Left ventricle myocardium inferior (tissue), 1 donor: ENCODE measurements at regions not wholly inside any gene's neighbourhood (a gene's known extent, or its start where the extent isn't known, plus 50 kb on each side); places are given as distances from the start of the nearest gene placed in this dataset.

Source experiments
- DNase-seq: peaks from one replicate; pipeline ENCODE4 v3.0.0-alpha.2; 2020
- H3K27ac ChIP-seq: fragments of 200-600 bp; replicated peaks from 2 replicates; pipeline ENCODE4 v1.8.0; 2021
- H3K27me3 ChIP-seq: fragments of 200-600 bp; 2 replicates; pipeline ENCODE4 v1.8.0; 2021; ENCODE audit warnings: low read depth
- H3K36me3 ChIP-seq: fragments of 200-600 bp; 2 replicates; pipeline ENCODE4 v1.8.0; 2021
- H3K4me1 ChIP-seq: fragments of 200-600 bp; 2 replicates; pipeline ENCODE4 v1.8.0; 2021
- H3K4me3 ChIP-seq: fragments of 200-600 bp; 2 replicates; pipeline ENCODE4 v1.8.0; 2021; ENCODE audit warnings: mild to moderate bottlenecking, moderate library complexity
- H3K9me3 ChIP-seq: fragments of 200-600 bp; replicated peaks from 2 replicates; pipeline ENCODE4 v1.8.0; 2021
- intact Hi-C: fragments of 100-400 bp; cut with micrococcal nuclease; formaldehyde crosslinking; loops from one replicate; pipeline ENCODE4 v1.11.0; 2022
- TF ChIP-seq, protein P1 (sequence below): fragments of 200-600 bp; IDR thresholded peaks from 2 replicates; pipeline ENCODE4 v1.8.0; 2021; ENCODE audit warnings: antibody characterized with exemption, mild to moderate bottlenecking, borderline replicate concordance
- donor health status: DM: no; HTN: yes; CAD: no; lungs with severe emphysema.

DNA sequence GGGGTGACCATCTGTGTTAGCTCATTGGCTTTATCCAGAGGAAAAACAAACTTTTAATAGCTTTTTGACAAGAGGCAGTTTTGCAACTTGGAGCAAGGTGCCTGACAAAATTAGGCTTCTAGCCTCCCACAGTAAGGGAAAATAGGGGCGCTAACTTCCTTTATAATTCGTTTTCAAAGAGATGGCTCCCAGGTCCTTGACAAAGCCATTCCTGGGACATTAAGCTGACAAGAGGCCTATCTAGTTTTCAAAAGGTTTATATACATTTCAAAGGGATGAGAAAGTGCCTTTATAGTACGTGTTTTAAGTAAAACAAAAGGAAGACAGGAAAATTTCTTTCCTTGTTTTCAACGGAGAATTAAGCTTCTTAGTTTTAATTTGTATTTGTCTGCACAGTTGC lies 159.4 kb upstream of the GCFC2 start:
- intact Hi-C loops, result no loop called here
- DNase-seq, result no peak
- no peak overlapping the region for H3K27ac ChIP-seq
- H3K9me3 ChIP-seq, result no peaks in the 10 kb centered on the region
- no peak overlapping the region for H3K4me3 ChIP-seq
- H3K27me3 ChIP-seq, result no peaks in the 10 kb centered on the region
- H3K4me1 ChIP-seq, result no peaks in the 10 kb centered on the region
- no peaks in the 10 kb centered on the region for H3K36me3 ChIP-seq
- TF ChIP-seq, protein P1, sequence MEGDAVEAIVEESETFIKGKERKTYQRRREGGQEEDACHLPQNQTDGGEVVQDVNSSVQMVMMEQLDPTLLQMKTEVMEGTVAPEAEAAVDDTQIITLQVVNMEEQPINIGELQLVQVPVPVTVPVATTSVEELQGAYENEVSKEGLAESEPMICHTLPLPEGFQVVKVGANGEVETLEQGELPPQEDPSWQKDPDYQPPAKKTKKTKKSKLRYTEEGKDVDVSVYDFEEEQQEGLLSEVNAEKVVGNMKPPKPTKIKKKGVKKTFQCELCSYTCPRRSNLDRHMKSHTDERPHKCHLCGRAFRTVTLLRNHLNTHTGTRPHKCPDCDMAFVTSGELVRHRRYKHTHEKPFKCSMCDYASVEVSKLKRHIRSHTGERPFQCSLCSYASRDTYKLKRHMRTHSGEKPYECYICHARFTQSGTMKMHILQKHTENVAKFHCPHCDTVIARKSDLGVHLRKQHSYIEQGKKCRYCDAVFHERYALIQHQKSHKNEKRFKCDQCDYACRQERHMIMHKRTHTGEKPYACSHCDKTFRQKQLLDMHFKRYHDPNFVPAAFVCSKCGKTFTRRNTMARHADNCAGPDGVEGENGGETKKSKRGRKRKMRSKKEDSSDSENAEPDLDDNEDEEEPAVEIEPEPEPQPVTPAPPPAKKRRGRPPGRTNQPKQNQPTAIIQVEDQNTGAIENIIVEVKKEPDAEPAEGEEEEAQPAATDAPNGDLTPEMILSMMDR, result no peak

- TF ChIP-seq, protein P1, result no peak
- Histone ChIP-seq H3K4me1 (no peaks in the 10 kb centered on the region), H3K4me3 (no peak overlapping the region), H3K9me3 (no peaks in the 10 kb centered on the region), H3K27ac (no peak overlapping the region), H3K36me3 (no peaks in the 10 kb centered on the region), H3K27me3 (no peaks in the 10 kb centered on the region)
- intact Hi-C loops, result no loop called here
- DNase-seq, result no peak
Observed at GRCh38 chr2:75865702-75866101, 155.0 kb upstream of the GCFC2 start.

DNA sequence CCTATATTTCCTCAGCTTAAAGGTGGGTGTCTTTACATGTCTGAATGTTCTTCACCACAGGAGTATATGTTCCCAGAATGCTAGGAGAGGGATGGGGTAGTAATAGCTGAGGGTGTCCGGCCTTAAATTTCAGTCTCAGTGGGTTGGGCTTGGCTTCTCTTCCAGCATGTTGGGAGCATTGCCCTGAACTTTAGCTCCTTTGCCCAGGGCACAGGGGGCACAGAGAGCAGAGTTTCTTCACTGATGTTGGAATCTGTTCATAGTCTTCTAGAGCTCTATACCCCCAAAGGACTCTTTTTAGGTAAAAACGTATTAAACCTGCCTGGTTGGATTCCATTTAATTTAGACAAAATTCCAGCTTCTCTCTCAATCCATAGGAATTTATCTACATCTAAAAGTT lies 154.4 kb upstream of the GCFC2 start:
- no peaks in the 10 kb centered on the region for H3K4me1 ChIP-seq
- H3K27me3 ChIP-seq, result no peaks in the 10 kb centered on the region
- DNase-seq, result no peak

DNA sequence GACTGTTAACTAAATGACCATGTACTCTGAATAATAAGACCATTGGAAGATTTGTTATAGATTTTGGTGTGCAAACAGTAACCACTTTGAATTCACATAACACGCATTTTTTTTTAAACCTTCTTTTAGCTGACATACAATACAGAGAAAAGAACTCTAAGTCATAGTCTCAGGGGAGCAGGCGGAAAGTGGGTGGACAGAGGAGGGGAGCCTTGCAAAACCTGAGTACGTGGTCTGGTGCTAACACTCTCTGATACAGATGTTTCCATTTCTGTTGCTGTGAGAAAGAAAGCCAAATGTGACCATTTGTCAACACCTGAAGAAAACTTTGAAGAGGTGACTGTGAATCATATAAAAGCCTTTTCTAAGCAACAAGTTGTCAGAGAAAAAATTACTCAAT lies 151.8 kb upstream of the GCFC2 start:
- no peak overlapping the region for H3K4me3 ChIP-seq
- DNase-seq, result no peak
- intact Hi-C loops, result no loop called here
- no peak overlapping the region for H3K27ac ChIP-seq
- no peaks in the 10 kb centered on the region for H3K27me3 ChIP-seq
- H3K4me1 ChIP-seq, result no peaks in the 10 kb centered on the region
- TF ChIP-seq, protein P1, result no peak
- H3K36me3 ChIP-seq, result no peaks in the 10 kb centered on the region
- no peaks in the 10 kb centered on the region for H3K9me3 ChIP-seq

More for the DNA sequence above, 154.4 kb upstream of the GCFC2 start:
- intact Hi-C loops, result no loop called here
- H3K27ac ChIP-seq, result no peak overlapping the region
- H3K36me3 ChIP-seq, result no peaks in the 10 kb centered on the region
- H3K9me3 ChIP-seq, result no peaks in the 10 kb centered on the region
- no peak overlapping the region for H3K4me3 ChIP-seq
- TF ChIP-seq, protein P1, result no peak

DNA sequence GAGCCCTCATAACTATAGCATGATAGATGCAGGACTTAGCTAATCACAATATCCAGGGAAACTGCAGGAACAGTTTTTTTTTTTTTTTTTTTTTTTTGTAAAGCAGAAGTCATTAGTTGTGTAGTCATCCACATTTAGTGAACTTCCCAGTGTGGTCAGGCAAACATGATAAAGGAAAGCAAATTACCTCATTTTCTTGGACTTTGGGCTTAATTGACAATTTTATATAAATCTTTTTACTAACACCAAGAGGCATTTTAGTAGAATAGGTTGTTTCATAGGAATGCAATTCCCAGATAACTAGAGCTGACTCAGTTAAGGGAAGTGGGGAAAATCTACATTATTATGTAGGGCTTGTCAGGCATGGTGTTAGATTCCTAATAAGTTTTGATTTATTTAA lies 142.7 kb upstream of the GCFC2 start:
- TF ChIP-seq, protein P1, result no peak
- intact Hi-C loops, result no loop called here
- Histone ChIP-seq H3K4me1 (no peaks in the 10 kb centered on the region), H3K36me3 (no peaks in the 10 kb centered on the region), H3K27ac (no peak overlapping the region), H3K9me3 (peaks cover 6% of the 10 kb centered on the region), H3K27me3 (no peaks in the 10 kb centered on the region), H3K4me3 (no peak overlapping the region)
- DNase-seq, result no peak

- Histone ChIP-seq H3K9me3 (peaks cover 6% of the 10 kb centered on the region), H3K27ac (no peak overlapping the region), H3K36me3 (no peaks in the 10 kb centered on the region), H3K27me3 (no peaks in the 10 kb centered on the region), H3K4me1 (no peaks in the 10 kb centered on the region), H3K4me3 (no peak overlapping the region)
- TF ChIP-seq, protein P1, result no peak
- DNase-seq, result no peak
- intact Hi-C loops, result no loop called here
Observed at GRCh38 chr2:75852639-75853038, 141.9 kb upstream of the GCFC2 start.
